ENCODE measurements at regions not wholly inside any gene's neighbourhood (a gene's known extent, or its start where the extent isn't known, plus 50 kb on each side); places are given as distances from the start of the nearest gene placed in this dataset.

DNA sequence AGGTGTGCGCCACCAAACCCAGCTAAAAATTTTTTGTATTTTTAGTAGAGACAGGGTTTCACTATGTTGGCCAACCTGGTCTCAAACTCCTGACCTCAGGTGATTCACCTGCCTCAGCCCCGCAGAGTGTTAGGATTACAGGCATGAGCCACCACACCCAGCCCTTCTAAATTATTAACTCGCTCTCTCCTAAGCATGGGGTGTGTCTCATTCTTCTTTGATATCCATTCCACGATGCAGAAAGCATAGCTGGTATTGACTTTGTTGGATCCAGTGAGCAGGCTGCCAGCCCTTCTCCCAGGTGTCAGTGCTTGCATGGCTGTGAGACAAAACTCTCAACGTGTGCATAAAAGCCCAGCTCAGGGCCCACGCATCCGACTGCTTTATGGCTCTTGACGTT is 254.1 kb upstream of the PFKP start:
- TF ChIP-seq, protein P1, sequence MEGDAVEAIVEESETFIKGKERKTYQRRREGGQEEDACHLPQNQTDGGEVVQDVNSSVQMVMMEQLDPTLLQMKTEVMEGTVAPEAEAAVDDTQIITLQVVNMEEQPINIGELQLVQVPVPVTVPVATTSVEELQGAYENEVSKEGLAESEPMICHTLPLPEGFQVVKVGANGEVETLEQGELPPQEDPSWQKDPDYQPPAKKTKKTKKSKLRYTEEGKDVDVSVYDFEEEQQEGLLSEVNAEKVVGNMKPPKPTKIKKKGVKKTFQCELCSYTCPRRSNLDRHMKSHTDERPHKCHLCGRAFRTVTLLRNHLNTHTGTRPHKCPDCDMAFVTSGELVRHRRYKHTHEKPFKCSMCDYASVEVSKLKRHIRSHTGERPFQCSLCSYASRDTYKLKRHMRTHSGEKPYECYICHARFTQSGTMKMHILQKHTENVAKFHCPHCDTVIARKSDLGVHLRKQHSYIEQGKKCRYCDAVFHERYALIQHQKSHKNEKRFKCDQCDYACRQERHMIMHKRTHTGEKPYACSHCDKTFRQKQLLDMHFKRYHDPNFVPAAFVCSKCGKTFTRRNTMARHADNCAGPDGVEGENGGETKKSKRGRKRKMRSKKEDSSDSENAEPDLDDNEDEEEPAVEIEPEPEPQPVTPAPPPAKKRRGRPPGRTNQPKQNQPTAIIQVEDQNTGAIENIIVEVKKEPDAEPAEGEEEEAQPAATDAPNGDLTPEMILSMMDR (IDR thresholded peaks at IDR 0.05; ENCODE audit: low read depth, low read length) = no peak
- no peak for DNase-seq (ENCODE audit: extremely low read depth, low read depth)

DNA sequence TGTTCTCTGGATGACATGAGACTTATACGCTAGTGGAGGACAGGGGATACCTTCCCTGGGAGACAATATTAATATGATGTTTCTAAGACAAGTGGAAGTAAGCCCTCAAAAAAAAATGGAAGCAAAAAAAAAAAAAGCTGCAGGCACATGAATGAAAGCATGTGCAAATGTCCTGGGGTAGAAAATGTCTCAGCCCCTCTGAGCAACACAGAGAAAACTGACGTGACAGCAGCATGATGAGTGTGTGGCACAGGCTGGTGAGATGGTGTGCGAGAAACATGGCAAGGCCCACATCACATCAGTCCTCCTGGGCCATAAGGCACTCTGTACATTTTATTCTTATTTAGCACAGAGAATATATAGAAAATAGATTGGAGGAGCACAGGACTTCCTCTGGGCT is 254.7 kb upstream of the PFKP start:
- no peak for DNase-seq (ENCODE audit: extremely low read depth, low read depth)
- TF ChIP-seq, protein P1 (IDR thresholded peaks at IDR 0.05; ENCODE audit: low read depth, low read length) = no peak

DNA sequence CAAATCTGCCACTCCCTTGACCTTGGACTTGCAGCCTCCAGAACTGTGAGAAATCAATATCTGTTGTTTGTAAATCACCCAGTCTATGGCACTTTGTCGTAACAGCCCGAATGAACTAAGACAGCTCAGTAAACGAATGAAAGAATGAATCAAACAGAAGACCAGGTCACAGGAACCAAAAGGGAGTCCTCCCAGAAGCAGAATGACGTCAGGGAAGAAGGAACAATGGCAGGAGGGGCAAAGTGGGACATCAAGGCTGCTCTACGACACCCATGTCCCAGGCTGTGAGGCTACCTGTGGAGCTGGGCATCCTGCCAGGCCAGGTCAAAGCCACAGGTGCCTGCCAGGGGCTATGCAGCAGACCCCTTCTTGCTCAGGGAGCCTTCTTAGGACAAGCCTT is 267.2 kb upstream of the PFKP start:
- TF ChIP-seq, protein P1 (IDR thresholded peaks at IDR 0.05; ENCODE audit: low read depth, low read length) = no peak
- no peak for DNase-seq (ENCODE audit: extremely low read depth, low read depth)

DNA sequence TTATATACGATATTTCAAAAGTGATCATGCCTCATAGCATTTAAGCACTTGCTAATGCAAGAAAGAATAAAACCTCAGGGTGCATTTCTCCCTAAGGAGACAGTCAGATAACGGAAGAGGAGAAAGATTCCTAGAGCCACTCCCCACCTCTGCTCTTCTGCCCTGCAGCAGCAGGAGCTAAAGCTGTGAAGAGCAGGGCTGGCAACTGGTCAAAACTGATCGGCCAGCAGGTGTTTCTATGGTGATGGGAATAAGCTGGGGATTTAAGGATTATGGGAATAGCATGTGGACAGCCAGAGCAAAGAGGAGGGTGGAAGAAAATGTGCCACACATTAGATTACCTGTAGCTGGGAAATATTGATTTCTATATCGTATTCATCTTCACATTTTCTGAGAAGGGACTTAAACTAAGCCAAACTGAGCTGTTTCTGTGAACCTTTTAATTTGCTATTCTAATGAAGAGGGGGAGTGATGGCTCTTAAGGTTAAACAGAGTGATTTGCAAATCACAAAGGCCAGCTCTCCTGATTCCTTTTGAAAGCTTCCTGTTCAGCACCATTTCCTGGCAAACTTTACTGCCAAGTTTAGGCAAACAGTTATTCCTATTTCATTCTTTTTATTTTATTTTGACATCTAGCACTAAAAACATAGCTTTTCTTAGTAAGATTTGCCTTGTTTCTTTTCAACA is 268.9 kb upstream of the PFKP start:
- TF ChIP-seq, protein P1 (IDR thresholded peaks at IDR 0.05; ENCODE audit: low read depth, low read length) = no peak

DNA sequence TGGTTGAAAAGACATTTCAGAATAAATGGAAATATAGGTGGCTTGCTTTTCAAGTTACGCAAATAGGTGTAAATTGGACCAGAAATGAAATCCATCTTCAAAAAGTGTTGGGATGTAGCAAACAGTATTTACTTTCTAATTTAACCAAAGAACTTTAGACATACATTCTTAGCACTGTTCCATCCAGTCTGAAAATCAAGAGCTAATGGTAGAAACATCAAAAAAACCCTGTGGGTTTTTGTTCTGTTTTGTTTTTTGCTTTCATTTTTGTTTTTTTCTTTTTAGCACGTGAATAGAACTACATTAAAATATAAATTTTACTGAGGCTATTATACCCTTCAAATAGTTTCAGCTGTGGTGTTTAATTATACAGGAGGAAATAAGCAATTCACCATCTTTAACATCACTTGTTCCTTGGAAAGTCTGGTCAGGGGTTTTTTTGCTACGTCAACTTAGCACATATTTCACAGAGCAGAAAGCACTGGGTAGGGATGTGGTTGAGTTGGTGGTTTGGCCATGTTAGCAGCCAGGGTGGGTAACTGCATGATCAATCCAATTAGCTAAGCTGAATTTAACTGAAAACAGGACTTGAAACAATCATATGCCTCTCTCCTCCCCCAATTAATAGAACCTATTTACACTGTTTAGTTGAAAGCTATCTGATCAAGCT is 275.4 kb upstream of the PFKP start:
- TF ChIP-seq, protein P1 (IDR thresholded peaks at IDR 0.05; ENCODE audit: low read depth, low read length) = no peak
- no peak for DNase-seq (ENCODE audit: extremely low read depth, low read depth)

More for the DNA sequence above, 268.9 kb upstream of the PFKP start:
- DNase-seq (ENCODE audit: extremely low read depth, low read depth) = no peak

DNA sequence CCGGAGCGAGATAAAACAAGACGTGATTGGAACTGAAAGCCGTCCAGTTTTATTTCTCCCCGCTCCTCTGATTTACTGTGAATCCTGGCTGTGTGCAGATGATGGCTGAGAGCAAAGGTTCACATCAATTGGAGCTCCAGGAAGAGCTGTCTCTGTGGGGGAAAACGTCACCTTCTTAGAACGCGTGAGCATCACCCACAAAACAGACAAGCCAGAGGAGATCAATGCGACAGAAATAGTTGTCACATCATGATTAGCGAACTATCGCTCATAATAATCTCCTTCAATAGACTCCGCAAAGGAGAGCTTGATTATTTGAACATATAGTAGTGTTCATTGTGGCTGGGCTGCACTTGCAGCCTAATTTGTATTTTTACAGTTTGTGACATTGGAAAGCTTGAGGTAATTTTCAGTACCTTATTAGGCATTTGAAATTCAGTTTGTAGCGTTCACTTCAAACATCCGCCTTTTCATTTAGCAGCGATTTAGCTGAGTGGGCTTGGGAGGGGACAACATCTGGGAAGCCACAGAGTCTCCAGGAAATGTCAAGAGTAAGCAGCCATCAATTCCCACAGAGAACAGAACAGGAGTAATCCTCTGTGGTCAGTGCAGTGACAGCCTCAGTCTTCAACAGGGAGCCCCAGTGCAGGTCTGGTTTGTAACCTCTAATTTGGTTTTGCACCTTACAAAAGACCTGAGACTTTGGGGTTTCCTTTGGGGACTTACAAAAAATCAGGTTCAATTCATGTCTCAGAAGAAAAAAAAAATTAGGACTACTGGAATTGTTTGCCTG is 276.8 kb upstream of the PFKP start:
- TF ChIP-seq, protein P1 (IDR thresholded peaks at IDR 0.05; ENCODE audit: low read depth, low read length) = no peak

DNA sequence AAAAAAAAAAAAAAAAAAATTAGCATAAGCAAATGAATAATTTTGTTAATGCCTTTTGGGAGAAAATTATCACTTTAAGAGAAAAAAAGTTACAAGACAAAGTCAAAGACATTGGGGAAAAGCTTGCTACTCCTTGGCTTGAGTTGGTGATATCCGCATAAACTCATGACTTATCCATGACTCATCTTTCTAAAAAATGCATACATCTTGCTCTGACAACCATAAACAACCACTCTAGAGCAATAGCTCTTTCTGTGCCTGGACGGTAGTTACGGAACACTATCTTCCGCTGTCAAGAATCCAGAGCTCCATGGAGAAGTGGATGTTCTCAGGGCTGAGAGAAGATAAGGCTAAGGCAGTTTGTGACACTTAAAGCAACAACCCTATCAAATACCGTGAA is 281.1 kb upstream of the PFKP start:
- TF ChIP-seq, protein P1 (IDR thresholded peaks at IDR 0.05; ENCODE audit: low read depth, low read length) = no peak
- DNase-seq (ENCODE audit: extremely low read depth, low read depth) = no peak

More for the DNA sequence above, 276.8 kb upstream of the PFKP start:
- DNase-seq (ENCODE audit: extremely low read depth, low read depth) = no peak
